Neuronal stem cell (in vitro differentiated cells): ENCODE measurements at regions not wholly inside any gene's neighbourhood (a gene's known extent, or its start where the extent isn't known, plus 50 kb on each side); places are given as distances from the start of the nearest gene placed in this dataset.

Experiments
- DNase-seq: peaks from one replicate; pipeline ENCODE4 v3.0.0-alpha.2; 2013; ENCODE audit warnings: low spot score
- H2AFZ ChIP-seq: one replicate; pipeline ENCODE4 v1.6.1; 2013; ENCODE audit warnings: mild to moderate bottlenecking, low read length, inconsistent platforms
- H2AK5ac ChIP-seq: 2 replicates; pipeline ENCODE4 v1.6.1; 2013; ENCODE audit warnings: low read depth, mild to moderate bottlenecking, inconsistent platforms, low read length, moderate library complexity, mixed read lengths
- H2BK120ac ChIP-seq: 2 replicates; pipeline ENCODE4 v1.6.1; 2013; ENCODE audit warnings: low read depth, mild to moderate bottlenecking, inconsistent platforms, low read length, moderate library complexity, mixed read lengths
- H2BK12ac ChIP-seq: one replicate; pipeline ENCODE4 v1.6.1; 2013; ENCODE audit warnings: low read length, inconsistent platforms
- H2BK15ac ChIP-seq: 2 replicates; pipeline ENCODE4 v1.6.1; 2013; ENCODE audit warnings: mild to moderate bottlenecking, low read length, inconsistent platforms, mixed read lengths
- H2BK5ac ChIP-seq: one replicate; pipeline ENCODE4 v1.6.1; 2013; ENCODE audit warnings: inconsistent platforms, mild to moderate bottlenecking, low read length, moderate library complexity
- H3K14ac ChIP-seq: one replicate; pipeline ENCODE4 v1.6.1; 2013; ENCODE audit warnings: low read length, inconsistent platforms
- H3K18ac ChIP-seq: 2 replicates; pipeline ENCODE4 v1.6.1; 2013; ENCODE audit warnings: low read length, inconsistent platforms
- H3K23ac ChIP-seq: 2 replicates; pipeline ENCODE4 v1.6.1; 2013; ENCODE audit warnings: low read depth, mild to moderate bottlenecking, mixed read lengths, low read length, inconsistent platforms; ENCODE audit not compliant: poor library complexity
- H3K27ac ChIP-seq: replicated peaks from 3 replicates; pipeline ENCODE4 v1.5.1; 2013; ENCODE audit warnings: low read length, inconsistent platforms
- H3K27me3 ChIP-seq, 3 experiments: 2 replicates each; pipeline ENCODE4 v1.6.1; 2013; ENCODE audit warnings: low read length in 3 of 3, mild to moderate bottlenecking in 2 of 3, inconsistent platforms in 1 of 3, low read depth in 1 of 3, mixed read lengths in 1 of 3, moderate library complexity in 1 of 3; ENCODE audit not compliant: control insufficient read depth in 3 of 3, insufficient read depth in 3 of 3
- H3K36me3 ChIP-seq, 2 donors: replicated peaks in 1 of 2; 2 replicates each; pipeline ENCODE4 v1.6.1; 2013; ENCODE audit warnings: low read length in 2 of 2; ENCODE audit not compliant: control insufficient read depth in 2 of 2, insufficient read depth in 2 of 2
- H3K4ac ChIP-seq: 2 replicates; pipeline ENCODE4 v1.6.1; 2013; ENCODE audit warnings: inconsistent platforms, mild to moderate bottlenecking, low read length, moderate library complexity
- H3K4me1 ChIP-seq, 2 donors: 1 replicate in 1 of 2; 2 replicates in 1 of 2; pipeline ENCODE4 v1.6.1; 2013; ENCODE audit warnings: low read length in 2 of 2, low read depth in 1 of 2; ENCODE audit not compliant: control insufficient read depth in 2 of 2, insufficient read depth in 1 of 2
- H3K4me2 ChIP-seq: one replicate; pipeline ENCODE4 v1.6.1; 2013; ENCODE audit warnings: mild to moderate bottlenecking, low read length, inconsistent platforms; ENCODE audit not compliant: insufficient read depth, poor library complexity, severe bottlenecking
- H3K4me3 ChIP-seq, 2 donors: 2 replicates each; pipeline ENCODE4 v1.5.1; 2013; ENCODE audit warnings: low read length in 2 of 2, mild to moderate bottlenecking in 2 of 2, inconsistent platforms in 1 of 2, moderate library complexity in 1 of 2
- H3K79me1 ChIP-seq: one replicate; pipeline ENCODE4 v1.6.1; 2013; ENCODE audit warnings: low read depth, mild to moderate bottlenecking, inconsistent platforms, low read length, moderate library complexity
- H3K9ac ChIP-seq: one replicate; pipeline ENCODE4 v1.6.1; 2013; ENCODE audit warnings: mild to moderate bottlenecking, low read depth, low read length, inconsistent platforms; ENCODE audit not compliant: poor library complexity
- H3K9me3 ChIP-seq, 2 donors: replicated peaks in 1 of 2; 2 replicates each; pipeline versions ENCODE3 to v1.6.1; 2013; ENCODE audit warnings: low read length in 2 of 2, mild to moderate bottlenecking in 2 of 2, inconsistent platforms in 1 of 2, low read depth in 1 of 2, mixed read lengths in 1 of 2, moderate library complexity in 1 of 2; ENCODE audit not compliant: control insufficient read depth in 2 of 2, insufficient read depth in 1 of 2
- H4K8ac ChIP-seq: one replicate; pipeline ENCODE4 v1.6.1; 2013; ENCODE audit warnings: low read depth, mild to moderate bottlenecking, inconsistent platforms, low read length, moderate library complexity
- H4K91ac ChIP-seq: one replicate; pipeline ENCODE4 v1.6.1; 2013; ENCODE audit warnings: low read length, low read depth, mild to moderate bottlenecking, inconsistent platforms; ENCODE audit not compliant: poor library complexity
- WGBS, 2 donors: extraction: QIAGEN DNeasy Blood & Tissue Kit; methylation state at CpG; one replicate each; pipeline ENCODE4 v1.1.7; 2013; ENCODE audit warnings: missing lambda C conversion rate in 2 of 2, mixed read lengths in 1 of 2; ENCODE audit not compliant: insufficient read length in 2 of 2, insufficient replicate concordance in 1 of 2; ENCODE audit errors: extremely low coverage in 2 of 2; 5-methylcytosine and 5-hydroxymethylcytosine counted together

DNA sequence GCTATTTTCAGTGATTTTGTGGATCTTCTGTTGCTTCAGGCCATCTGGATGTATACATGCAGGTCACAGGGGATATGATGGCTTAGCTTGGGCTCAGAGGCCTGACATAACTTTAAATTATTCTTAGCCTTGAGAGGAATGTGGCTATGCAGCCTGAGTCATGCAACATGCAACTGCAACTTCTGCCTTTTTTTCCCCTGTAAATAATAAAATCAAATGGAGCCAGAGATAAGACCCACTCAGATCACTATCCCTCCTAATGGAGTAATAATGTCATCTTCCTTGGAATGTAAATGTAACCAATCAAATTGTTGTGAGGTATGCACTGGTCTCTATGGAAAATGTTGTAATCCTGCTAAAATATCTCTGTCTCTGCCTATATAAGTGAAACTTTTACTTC is 54.9 kb downstream of the MAGEB17 start:
- H2BK15ac ChIP-seq, result no peak overlapping the region
- H3K4me2 ChIP-seq, result no peak overlapping the region
- no peak for DNase-seq
- no peak overlapping the region for H3K4ac ChIP-seq
- no peak overlapping the region for H3K27ac ChIP-seq
- no peak overlapping the region for H2BK12ac ChIP-seq
- no peak overlapping the region for H2BK120ac ChIP-seq
- no peak overlapping the region for H2AK5ac ChIP-seq
- no peak overlapping the region for H3K14ac ChIP-seq
- no peak overlapping the region for H2AFZ ChIP-seq
- H3K79me1 ChIP-seq, result no peaks in the 10 kb centered on the region
- no peaks in the 10 kb centered on the region for H3K9me3 ChIP-seq
- no peak overlapping the region for H3K9ac ChIP-seq
- no peak overlapping the region for H3K18ac ChIP-seq
- no peak overlapping the region for H4K8ac ChIP-seq
- H3K4me3 ChIP-seq, result no peak overlapping the region
- no peaks in the 10 kb centered on the region for H3K4me1 ChIP-seq
- H4K91ac ChIP-seq, result no peak overlapping the region
- no peaks in the 10 kb centered on the region for H3K27me3 ChIP-seq
- no peak overlapping the region for H2BK5ac ChIP-seq
- no peak overlapping the region for H3K23ac ChIP-seq
- no peaks in the 10 kb centered on the region for H3K36me3 ChIP-seq

DNA sequence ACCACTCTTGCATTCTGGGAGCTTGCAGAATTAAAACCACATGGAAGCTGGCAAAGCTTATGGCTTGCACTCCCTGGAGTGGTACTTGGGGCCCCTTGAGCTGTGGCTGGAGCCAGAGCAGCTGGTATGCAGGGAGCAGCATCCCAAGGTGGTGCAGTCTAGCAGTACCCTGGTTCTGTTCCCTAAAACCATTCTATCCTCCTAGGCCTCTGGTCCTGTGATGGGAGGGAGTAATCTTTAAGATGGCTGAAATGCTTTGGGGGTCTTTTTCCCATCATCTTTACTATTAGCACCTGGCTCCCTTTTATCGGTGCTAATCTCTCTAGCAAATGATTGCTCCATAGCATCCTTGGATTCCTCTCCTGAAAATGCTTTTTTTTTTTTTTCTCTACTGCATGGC is 56.1 kb downstream of the MAGEB17 start:
- no peak overlapping the region for H3K4ac ChIP-seq
- H3K23ac ChIP-seq, result no peak overlapping the region
- no peak overlapping the region for H4K91ac ChIP-seq
- H4K8ac ChIP-seq, result no peak overlapping the region
- H2BK120ac ChIP-seq, result no peak overlapping the region
- no peak overlapping the region for H2AFZ ChIP-seq
- H3K27me3 ChIP-seq, result no peaks in the 10 kb centered on the region
- no peaks in the 10 kb centered on the region for H3K79me1 ChIP-seq
- H3K14ac ChIP-seq, result no peak overlapping the region
- H3K4me1 ChIP-seq, result no peaks in the 10 kb centered on the region
- H3K27ac ChIP-seq, result no peak overlapping the region
- no peaks in the 10 kb centered on the region for H3K9me3 ChIP-seq
- no peak overlapping the region for H2BK5ac ChIP-seq
- no peak overlapping the region for H3K18ac ChIP-seq
- no peak for DNase-seq
- H2BK12ac ChIP-seq, result no peak overlapping the region
- WGBS, 2 donors, result no CpG with 5 or more reads among the region's 1 CpG
- no peak overlapping the region for H2AK5ac ChIP-seq
- H3K9ac ChIP-seq, result no peak overlapping the region
- H3K4me3 ChIP-seq, result no peak overlapping the region
- no peaks in the 10 kb centered on the region for H3K36me3 ChIP-seq
- no peak overlapping the region for H2BK15ac ChIP-seq
- no peak overlapping the region for H3K4me2 ChIP-seq

DNA sequence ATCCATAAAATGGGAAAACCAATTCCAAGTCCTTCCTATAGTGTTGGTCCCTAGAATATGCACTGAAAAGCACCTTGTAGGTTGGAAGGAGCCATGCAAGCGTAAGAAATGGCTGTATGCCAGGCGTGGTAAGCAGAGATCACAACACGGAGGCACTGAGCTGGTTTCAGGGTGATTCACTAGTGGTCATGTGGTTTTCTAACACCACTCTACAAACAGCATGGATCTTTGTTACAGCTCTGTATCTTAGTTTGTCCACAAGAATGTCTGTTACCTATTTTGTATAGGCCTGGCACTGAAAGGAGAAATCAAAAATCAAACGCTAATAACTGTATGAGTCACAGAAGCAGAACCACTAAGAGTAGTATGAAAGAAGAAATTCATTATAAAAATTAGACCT is 71.9 kb downstream of the MAGEB17 start:
- WGBS, 2 donors, result no CpG with 5 or more reads among the region's 4 CpGs
- Histone ChIP-seq H3K79me1 (no peaks in the 10 kb centered on the region), H3K9ac (no peak overlapping the region), H4K8ac (no peak overlapping the region), H3K27me3 (no peaks in the 10 kb centered on the region), H2BK5ac (no peak overlapping the region), H4K91ac (no peak overlapping the region), H3K4me3 (no peak overlapping the region), H3K14ac (no peak overlapping the region), H3K4me2 (no peak overlapping the region), H2BK15ac (no peak overlapping the region), H2AK5ac (no peak overlapping the region), H3K18ac (no peak overlapping the region), H2BK120ac (no peak overlapping the region), H2BK12ac (no peak overlapping the region), H3K9me3 (no peaks in the 10 kb centered on the region), H3K23ac (no peak overlapping the region), H3K36me3 (no peaks in the 10 kb centered on the region), H3K27ac (no peak overlapping the region), H3K4ac (no peak overlapping the region), H3K4me1 (no peaks in the 10 kb centered on the region), H2AFZ (no peak overlapping the region)
- DNase-seq, result no peak

DNA sequence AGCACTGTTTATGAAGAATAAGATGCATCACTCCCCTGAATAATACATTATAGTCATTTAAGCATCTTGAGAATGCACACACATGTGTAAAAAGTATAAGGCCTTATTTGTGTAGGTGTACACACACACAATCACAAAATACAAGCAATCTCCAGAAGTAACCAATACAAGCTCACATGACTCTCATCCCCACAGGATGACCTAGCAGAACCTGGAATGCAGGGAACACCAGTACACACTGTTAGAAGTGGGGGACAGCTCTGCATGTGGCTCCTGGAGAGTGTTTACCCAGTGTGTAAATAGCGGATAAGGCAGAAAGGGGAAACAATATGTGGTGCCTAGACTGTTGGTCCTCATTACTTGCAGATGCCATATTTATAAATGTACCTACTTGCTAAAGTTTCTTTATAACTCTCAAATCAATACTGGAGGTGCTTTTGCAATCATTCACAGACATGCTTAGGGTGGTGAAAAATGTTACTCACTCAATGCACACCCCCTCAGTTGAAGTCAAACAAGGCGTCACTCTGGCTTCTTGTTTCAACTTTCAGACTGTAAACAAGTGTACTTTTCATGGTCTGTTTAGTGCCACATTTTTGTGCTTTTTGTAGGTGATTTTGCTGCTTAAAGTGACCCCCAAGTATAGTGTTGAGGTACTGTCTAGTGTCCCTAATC is 73.1 kb downstream of the MAGEB17 start:
- WGBS, 2 donors, result no CpG with 5 or more reads among the region's 2 CpGs
- no peak overlapping the region for H3K27ac ChIP-seq
- H3K79me1 ChIP-seq, result no peaks in the 10 kb centered on the region

More for the DNA sequence above, 73.1 kb downstream of the MAGEB17 start:
- no peak overlapping the region for H3K9ac ChIP-seq
- no peak overlapping the region for H2AFZ ChIP-seq
- no peaks in the 10 kb centered on the region for H3K36me3 ChIP-seq
- H3K18ac ChIP-seq, result no peak overlapping the region
- H2BK12ac ChIP-seq, result no peak overlapping the region
- no peak overlapping the region for H3K23ac ChIP-seq
- H2BK120ac ChIP-seq, result no peak overlapping the region
- peak overlapping the region; percentile 11 for H3K4me2 ChIP-seq
- H2AK5ac ChIP-seq, result no peak overlapping the region
- H4K91ac ChIP-seq, result no peak overlapping the region
- H2BK5ac ChIP-seq, result no peak overlapping the region
- no peak overlapping the region for H2BK15ac ChIP-seq
- no peaks in the 10 kb centered on the region for H3K9me3 ChIP-seq
- no peaks in the 10 kb centered on the region for H3K4me1 ChIP-seq
- no peak overlapping the region for H3K4ac ChIP-seq
- no peak for DNase-seq
- H3K4me3 ChIP-seq, result no peak overlapping the region
- no peak overlapping the region for H4K8ac ChIP-seq
- H3K14ac ChIP-seq, result no peak overlapping the region
- no peaks in the 10 kb centered on the region for H3K27me3 ChIP-seq
